ENCODE measurements at regions not wholly inside any gene's neighbourhood (a gene's known extent, or its start where the extent isn't known, plus 50 kb on each side); places are given as distances from the start of the nearest gene placed in this dataset.

DNA sequence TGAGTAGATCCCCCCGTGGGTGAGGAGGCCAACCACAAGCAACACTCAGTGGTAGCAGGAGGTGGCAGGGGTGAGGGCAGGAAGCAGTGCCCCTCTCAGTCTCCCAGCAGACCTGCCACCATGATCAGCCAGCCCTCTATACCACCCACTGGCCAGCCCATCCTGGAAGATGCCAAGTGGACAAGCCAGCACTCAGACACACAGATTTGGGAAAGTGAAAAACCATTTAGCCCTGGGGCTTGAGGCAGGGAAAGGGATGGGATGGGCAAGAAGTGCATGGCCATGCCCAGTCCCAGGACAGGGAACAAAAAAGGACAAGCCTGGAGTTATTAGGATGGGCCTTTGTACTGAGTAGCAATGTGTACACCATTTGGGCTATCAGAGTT, 76.9 kb downstream of the HFE start:
- Histone ChIP-seq H3K27ac (ENCODE audit: low read length) (peak overlapping the region; percentile 53; the same call in 1 of the 2 replicates), H2AFZ (ENCODE audit: low read depth, low read length) (no peak overlapping the region), H4K20me1 (ENCODE audit: insufficient read depth, low read length) (0 out of 2 replicates have a peak, but pooled peaks cover 2% of the 10 kb centered on the region), H3K4me1 (ENCODE audit: insufficient read depth, low read length) (peaks cover 49% of the 10 kb centered on the region), H3K27me3 (ENCODE audit: insufficient read depth, low read length, poor library complexity) (no peaks in the 10 kb centered on the region), H3K9ac (ENCODE audit: low read depth, low read length) (no peak overlapping the region), H3K79me2 (ENCODE audit: insufficient read depth, low read length) (peaks cover 41% of the 10 kb centered on the region), H3K4me3 (ENCODE audit: low read depth in 1 of 2, low read length in 2 of 2) (no peak overlapping the region), H3K4me2 (ENCODE audit: insufficient read depth, low read length) (no peak overlapping the region), H3K36me3 (ENCODE audit: insufficient read depth, low read length) (peaks cover 5% of the 10 kb centered on the region; the same call in 1 of the 2 replicates), H3K9me3 (ENCODE audit: insufficient read depth, low read length, severe bottlenecking) (no peaks in the 10 kb centered on the region)
- ATAC-seq (ENCODE audit: insufficient read depth, low read depth) (peak; percentile 41; the same call in 1 of the 3 replicates), DNase-seq (peak; percentile 39)
- no peak for TF ChIP-seq EZH2 (IDR thresholded peaks at IDR 0.05; ENCODE audit: borderline replicate concordance, low read depth, low read length, severe bottlenecking)
- TF ChIP-seq, protein P1, sequence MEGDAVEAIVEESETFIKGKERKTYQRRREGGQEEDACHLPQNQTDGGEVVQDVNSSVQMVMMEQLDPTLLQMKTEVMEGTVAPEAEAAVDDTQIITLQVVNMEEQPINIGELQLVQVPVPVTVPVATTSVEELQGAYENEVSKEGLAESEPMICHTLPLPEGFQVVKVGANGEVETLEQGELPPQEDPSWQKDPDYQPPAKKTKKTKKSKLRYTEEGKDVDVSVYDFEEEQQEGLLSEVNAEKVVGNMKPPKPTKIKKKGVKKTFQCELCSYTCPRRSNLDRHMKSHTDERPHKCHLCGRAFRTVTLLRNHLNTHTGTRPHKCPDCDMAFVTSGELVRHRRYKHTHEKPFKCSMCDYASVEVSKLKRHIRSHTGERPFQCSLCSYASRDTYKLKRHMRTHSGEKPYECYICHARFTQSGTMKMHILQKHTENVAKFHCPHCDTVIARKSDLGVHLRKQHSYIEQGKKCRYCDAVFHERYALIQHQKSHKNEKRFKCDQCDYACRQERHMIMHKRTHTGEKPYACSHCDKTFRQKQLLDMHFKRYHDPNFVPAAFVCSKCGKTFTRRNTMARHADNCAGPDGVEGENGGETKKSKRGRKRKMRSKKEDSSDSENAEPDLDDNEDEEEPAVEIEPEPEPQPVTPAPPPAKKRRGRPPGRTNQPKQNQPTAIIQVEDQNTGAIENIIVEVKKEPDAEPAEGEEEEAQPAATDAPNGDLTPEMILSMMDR (IDR thresholded peaks at IDR 0.05; ENCODE audit: borderline replicate concordance, extremely low read depth, low read length, poor library complexity, severe bottlenecking) = no peak

DNA sequence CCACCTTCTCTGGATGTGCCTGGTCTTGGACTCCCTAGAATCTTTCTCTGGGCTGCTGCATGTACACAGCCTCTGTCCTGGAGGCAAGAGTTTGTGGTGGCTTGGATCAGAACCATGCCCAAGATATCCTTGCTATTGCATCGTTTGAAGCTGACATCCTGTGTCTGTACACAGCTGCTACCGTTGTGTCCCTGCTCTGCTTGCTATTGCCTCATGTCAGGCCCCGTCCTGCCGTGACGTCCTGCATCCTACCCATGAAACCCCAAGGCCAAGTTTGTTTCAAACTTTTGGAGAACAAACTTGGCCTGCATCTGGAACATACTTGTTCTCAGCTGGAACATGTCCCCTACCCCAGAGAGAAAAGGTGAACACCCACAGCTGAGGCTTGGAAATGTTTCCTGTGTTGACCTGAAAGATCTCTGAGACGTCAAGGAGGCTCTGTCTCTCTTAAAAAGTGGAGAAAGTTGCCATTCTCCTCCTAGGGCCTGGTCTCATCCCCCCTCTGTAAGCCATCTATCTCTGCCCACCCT, 78.1 kb downstream of the HFE start:
- no peaks in the 10 kb centered on the region for H4K20me1 ChIP-seq (ENCODE audit: insufficient read depth, low read length)
- H3K4me1 ChIP-seq (ENCODE audit: insufficient read depth, low read length) = peaks cover 51% of the 10 kb centered on the region
- no peak for ATAC-seq (ENCODE audit: insufficient read depth, low read depth)
- no peaks in the 10 kb centered on the region for H3K27me3 ChIP-seq (ENCODE audit: insufficient read depth, low read length, poor library complexity)
- H3K9ac ChIP-seq (ENCODE audit: low read depth, low read length) = 0 out of 2 replicates have a peak overlapping the region, but pooled peaks have one; percentile 27
- H3K4me2 ChIP-seq (ENCODE audit: insufficient read depth, low read length) = no peak overlapping the region
- no peak overlapping the region for H2AFZ ChIP-seq (ENCODE audit: low read depth, low read length)
- TF ChIP-seq, protein P1 (IDR thresholded peaks at IDR 0.05; ENCODE audit: borderline replicate concordance, extremely low read depth, low read length, poor library complexity, severe bottlenecking) = no peak
- TF ChIP-seq EZH2 (IDR thresholded peaks at IDR 0.05; ENCODE audit: borderline replicate concordance, low read depth, low read length, severe bottlenecking) = no peak
- peak overlapping the region; percentile 57 for H3K27ac ChIP-seq (ENCODE audit: low read length)
- no peak overlapping the region for H3K4me3 ChIP-seq (ENCODE audit: low read depth in 1 of 2, low read length in 2 of 2)
- H3K36me3 ChIP-seq (ENCODE audit: insufficient read depth, low read length) = peaks cover 5% of the 10 kb centered on the region; the same call in 1 of the 2 replicates
- H3K79me2 ChIP-seq (ENCODE audit: insufficient read depth, low read length) = peaks cover 40% of the 10 kb centered on the region
- no peak for DNase-seq
- H3K9me3 ChIP-seq (ENCODE audit: insufficient read depth, low read length, severe bottlenecking) = no peaks in the 10 kb centered on the region

DNA sequence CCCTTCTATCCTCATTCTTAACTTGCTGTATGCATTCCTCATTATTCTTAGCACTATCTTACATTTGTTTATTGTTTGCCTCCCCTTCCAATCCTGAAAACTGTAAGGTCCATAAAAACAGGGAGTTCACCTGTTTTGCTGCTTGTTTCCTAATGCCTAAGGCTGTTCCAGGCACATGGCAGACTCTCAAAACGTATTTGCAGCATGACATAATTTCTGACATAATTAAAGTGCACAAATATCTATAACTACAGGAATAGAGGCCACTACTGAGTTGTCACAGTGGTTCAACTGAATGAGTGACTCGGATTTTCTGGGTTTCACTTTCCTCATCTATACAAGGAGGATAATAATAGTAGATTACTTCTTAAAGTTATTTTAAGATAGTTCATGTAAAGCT, 83.0 kb downstream of the HFE start:
- Histone ChIP-seq H2AFZ (ENCODE audit: low read depth, low read length) (0 out of 2 replicates have a peak overlapping the region, but pooled peaks have one; percentile 19), H3K79me2 (ENCODE audit: insufficient read depth, low read length) (peaks cover 82% of the 10 kb centered on the region), H3K9me3 (ENCODE audit: insufficient read depth, low read length, severe bottlenecking) (no peaks in the 10 kb centered on the region), H4K20me1 (ENCODE audit: insufficient read depth, low read length) (no peaks in the 10 kb centered on the region), H3K27me3 (ENCODE audit: insufficient read depth, low read length, poor library complexity) (no peaks in the 10 kb centered on the region), H3K9ac (ENCODE audit: low read depth, low read length) (peak overlapping the region; percentile 80), H3K36me3 (ENCODE audit: insufficient read depth, low read length) (peaks cover 5% of the 10 kb centered on the region; the same call in 1 of the 2 replicates), H3K4me1 (ENCODE audit: insufficient read depth, low read length) (peaks cover 64% of the 10 kb centered on the region), H3K4me3 (ENCODE audit: low read depth in 1 of 2, low read length in 2 of 2) (peak overlapping the region; percentile 73 to 80; a peak in 3 of 4 replicates), H3K4me2 (ENCODE audit: insufficient read depth, low read length) (peak overlapping the region; percentile 82), H3K27ac (ENCODE audit: low read length) (peak overlapping the region; percentile 92)
- ATAC-seq (ENCODE audit: insufficient read depth, low read depth) (no peak), DNase-seq (no peak)
- no peak for TF ChIP-seq EZH2 (IDR thresholded peaks at IDR 0.05; ENCODE audit: borderline replicate concordance, low read depth, low read length, severe bottlenecking)
- TF ChIP-seq, protein P1 (IDR thresholded peaks at IDR 0.05; ENCODE audit: borderline replicate concordance, extremely low read depth, low read length, poor library complexity, severe bottlenecking) = no peak
